ENCODE measurements at regions not wholly inside any gene's neighbourhood (a gene's known extent, or its start where the extent isn't known, plus 50 kb on each side); places are given as distances from the start of the nearest gene placed in this dataset.

DNA sequence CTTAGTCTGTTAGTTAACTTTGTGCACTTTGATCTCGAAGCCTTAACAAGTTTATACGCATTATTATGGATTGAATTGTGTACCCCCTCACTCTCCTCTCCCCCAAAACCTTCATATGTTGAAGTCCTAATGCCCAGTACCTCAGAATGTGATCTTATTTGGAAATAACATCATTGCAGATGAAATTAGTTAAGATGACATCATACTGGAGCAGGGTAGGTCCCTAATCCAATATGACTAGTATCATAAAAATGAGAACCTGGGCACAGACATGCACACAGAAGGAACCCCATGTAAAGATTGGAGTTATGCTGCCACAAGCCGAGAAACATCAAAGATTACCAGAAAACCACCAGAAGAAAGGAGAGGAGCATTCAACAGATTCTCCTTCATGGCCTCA, 85.8 kb upstream of the TSC22D1 start:
- TF ChIP-seq GATA2 (IDR thresholded peaks at IDR 0.05; ENCODE audit: low read depth, low read length) (no peak), GATA3 (IDR thresholded peaks at IDR 0.05; ENCODE audit: low read depth, low read length) (no peak)

All from SH-SY5Y (cell line).